HCT116 (cell line): ENCODE measurements at regions not wholly inside any gene's neighbourhood (a gene's known extent, or its start where the extent isn't known, plus 50 kb on each side); places are given as distances from the start of the nearest gene placed in this dataset.

Experiments used
- ATAC-seq: fragments of 200-7000 bp; cut with Tn5 transposase; 2 replicates; pipeline ENCODE4 v1.9.1; 2020; ENCODE audit warnings: mild to moderate bottlenecking, moderate library complexity
- BruUV-seq: library from RNA; stranded (reverse); fragments of 400-500 nt; replicated peaks from 2 replicates; lab custom pipeline; 2021; lab: Mats Ljungman, UMichigan
- CTCF ChIA-PET: fragments of 300-600 bp; sonication (Branson Sonifier 250); formaldehyde crosslinking; loops from one replicate; lab custom pipeline; 2021; ENCODE audit warnings: antibody characterized with exemption; lab: Charles Lee
- POLR2A ChIA-PET: fragments of 300-600, 350-600 bp; sonication (Branson Sonifier 250); formaldehyde crosslinking; loops from one replicate; lab custom pipeline; 2021; ENCODE audit warnings: antibody characterized with exemption; lab: Charles Lee
- RAD21 ChIA-PET, 2 experiments: fragments of 300-600 bp; sonication (Branson Sonifier 250); formaldehyde crosslinking; loops; one replicate each; lab custom pipeline; 2023; ENCODE audit warnings: low total read pairs in 2 of 2; ENCODE audit not compliant: uncharacterized antibody in 2 of 2, unreplicated experiment in 2 of 2, low non-redundant PET in 1 of 2; lab: Charles Lee
- DNase-seq: peaks from one replicate; pipeline ENCODE4 v3.0.0-alpha.2; 2010; ENCODE audit warnings: low read depth, low spot score
- H2AFZ ChIP-seq: fragments of 200-600 bp; shearing (Covaris generic), sonication (generic); 2 replicates; pipeline ENCODE4 v1.6.1; 2017; ENCODE audit warnings: low read depth, mixed run types, mixed read lengths, antibody characterized with exemption, low read length; ENCODE audit not compliant: poor library complexity, severe bottlenecking
- H3K27ac ChIP-seq: 2 replicates; pipeline ENCODE4 v1.5.1; 2012; ENCODE audit warnings: low read depth, low read length
- H3K27me3 ChIP-seq: fragments of 200-600 bp; sonication (generic); 2 replicates; pipeline ENCODE4 v1.6.1; 2016; ENCODE audit warnings: mixed run types, low read length, mixed read lengths; ENCODE audit not compliant: insufficient read depth
- H3K36me3 ChIP-seq, 2 experiments: fragments of 200-500 bp in 1 of 2; fragments of 200-600 bp in 1 of 2; sonication (Bioruptor generic) in 1 of 2; sonication (generic) in 1 of 2; 2 replicates each; pipeline versions ENCODE4 v1.5.1 to v1.6.1; 2014 to 2016; ENCODE audit warnings: low read length in 2 of 2, inconsistent platforms in 1 of 2, mixed read lengths in 1 of 2, mixed run types in 1 of 2; ENCODE audit not compliant: insufficient read depth in 2 of 2, control insufficient read depth in 1 of 2
- H3K4me1 ChIP-seq, 2 experiments: fragments of 200-600 bp in 1 of 2; sonication (generic) in 1 of 2; 2 replicates each; pipeline versions ENCODE4 v1.5.1 to v1.6.1; 2012 to 2017; ENCODE audit warnings: low read length in 2 of 2, inconsistent platforms in 1 of 2, mild to moderate bottlenecking in 1 of 2, mixed read lengths in 1 of 2, mixed run types in 1 of 2, moderate library complexity in 1 of 2; ENCODE audit not compliant: insufficient read depth in 2 of 2, control insufficient read depth in 1 of 2
- H3K4me2 ChIP-seq: fragments of 200-600 bp; sonication (generic); 2 replicates; pipeline ENCODE4 v1.6.1; 2017; ENCODE audit warnings: mixed run types, low read length, mixed read lengths
- H3K4me3 ChIP-seq, 2 experiments: fragments of 200-600 bp in 1 of 2; sonication (generic) in 1 of 2; replicated peaks in 1 of 2; 2 replicates each; pipeline ENCODE4 v1.5.1; 2011 to 2016; ENCODE audit warnings: low read length in 2 of 2, control low read depth in 1 of 2, low read depth in 1 of 2, mild to moderate bottlenecking in 1 of 2, mixed read lengths in 1 of 2, mixed run types in 1 of 2
- H3K79me2 ChIP-seq: fragments of 200-600 bp; sonication (generic); 2 replicates; pipeline ENCODE4 v1.6.1; 2017; ENCODE audit warnings: mild to moderate bottlenecking, mixed run types, low read length, moderate library complexity, mixed read lengths; ENCODE audit not compliant: insufficient read depth
- H3K9ac ChIP-seq: fragments of 200-600 bp; sonication (generic); 2 replicates; pipeline ENCODE4 v1.6.1; 2016; ENCODE audit warnings: low read length, mixed read lengths
- H3K9me2 ChIP-seq: fragments of 200-600 bp; sonication (generic), shearing (Covaris generic); 2 replicates; pipeline ENCODE4 v1.6.1; 2017; ENCODE audit warnings: mixed run types, mild to moderate bottlenecking, moderate library complexity; ENCODE audit not compliant: insufficient read depth
- H3K9me3 ChIP-seq, 2 experiments: fragments of 200-500 bp in 1 of 2; fragments of 200-600 bp in 1 of 2; sonication (Bioruptor generic) in 1 of 2; sonication (generic) in 1 of 2; 2 replicates each; pipeline ENCODE4 v1.6.1; 2014 to 2017; ENCODE audit warnings: low read length in 2 of 2, mixed read lengths in 2 of 2, inconsistent platforms in 1 of 2, low read depth in 1 of 2, mild to moderate bottlenecking in 1 of 2, mixed run types in 1 of 2, moderate library complexity in 1 of 2; ENCODE audit not compliant: control insufficient read depth in 1 of 2, insufficient read depth in 1 of 2
- H4K20me1 ChIP-seq: fragments of 200-600 bp; sonication (generic), shearing (Covaris generic); 2 replicates; pipeline ENCODE4 v1.6.1; 2017; ENCODE audit warnings: mixed run types, mild to moderate bottlenecking, moderate library complexity; ENCODE audit not compliant: insufficient read depth
- ATF3 ChIP-seq: IDR thresholded peaks from 2 replicates; pipeline ENCODE4 v1.6.1; 2012
- CEBPB ChIP-seq: IDR thresholded peaks from 2 replicates; pipeline ENCODE4 v1.6.1; 2012; ENCODE audit warnings: low read depth
- CTCF ChIP-seq, 3 experiments: fragments of 200-600 bp in 1 of 3; sonication (generic) in 1 of 3; IDR thresholded peaks in 2 of 3; conservative IDR thresholded peaks in 1 of 3; 2 replicates each; pipeline ENCODE4 v1.5.1; 2012 to 2017; ENCODE audit warnings: low read depth in 2 of 3, low read length in 2 of 3, antibody characterized with exemption in 1 of 3, borderline replicate concordance in 1 of 3, control low read depth in 1 of 3, mild to moderate bottlenecking in 1 of 3, mixed read lengths in 1 of 3, mixed run types in 1 of 3, moderate library complexity in 1 of 3; ENCODE audit not compliant: insufficient read depth in 1 of 3
- EGR1 ChIP-seq: IDR thresholded peaks from 2 replicates; pipeline ENCODE4 v1.6.1; 2012; ENCODE audit warnings: low read depth
- ELF1 ChIP-seq: IDR thresholded peaks from 2 replicates; pipeline ENCODE4 v1.6.1; 2012; ENCODE audit warnings: low read depth, borderline replicate concordance
- EZH2 ChIP-seq: fragments of 200-600 bp; sonication (generic); IDR thresholded peaks from 2 replicates; pipeline ENCODE4 v1.6.1; 2017; ENCODE audit warnings: antibody characterized with exemption, mixed run types
- EZH2phosphoT487 ChIP-seq: fragments of 200-600 bp; IDR thresholded peaks from 2 replicates; pipeline ENCODE4 v1.6.1; 2018; ENCODE audit warnings: antibody characterized with exemption, borderline replicate concordance
- JUND ChIP-seq: IDR thresholded peaks from 2 replicates; pipeline ENCODE4 v1.6.1; 2012
- MAX ChIP-seq: IDR thresholded peaks from 2 replicates; pipeline ENCODE4 v1.6.1; 2012
- POLR2A ChIP-seq: IDR thresholded peaks from 2 replicates; pipeline ENCODE4 v1.7.0; 2011; ENCODE audit warnings: borderline replicate concordance; ENCODE audit not compliant: insufficient read depth, insufficient read length; ENCODE audit errors: extremely low read depth
- POLR2AphosphoS5 ChIP-seq: IDR thresholded peaks from 2 replicates; pipeline ENCODE4 v1.6.1; 2011; ENCODE audit warnings: mild to moderate bottlenecking, low read depth, low read length, moderate library complexity
- RAD21 ChIP-seq: IDR thresholded peaks from 2 replicates; pipeline ENCODE4 v1.6.1; 2012; ENCODE audit warnings: low read depth, mild to moderate bottlenecking
- REST ChIP-seq: IDR thresholded peaks from 2 replicates; pipeline ENCODE4 v1.6.1; 2012; ENCODE audit warnings: low read depth
- SIN3A ChIP-seq: IDR thresholded peaks from 2 replicates; pipeline ENCODE4 v1.6.1; 2012; ENCODE audit warnings: low read depth
- SP1 ChIP-seq: IDR thresholded peaks from 2 replicates; pipeline ENCODE4 v1.6.1; 2012; ENCODE audit warnings: low read depth
- SRF ChIP-seq: IDR thresholded peaks from 2 replicates; pipeline ENCODE4 v1.6.1; 2012; ENCODE audit warnings: low read depth
- TCF7L2 ChIP-seq: IDR thresholded peaks from 2 replicates; pipeline ENCODE4 v1.7.0; 2011; ENCODE audit warnings: borderline replicate concordance, inconsistent platforms; ENCODE audit not compliant: insufficient read depth, insufficient read length; ENCODE audit errors: extremely low read depth
- YY1 ChIP-seq: IDR thresholded peaks from 2 replicates; pipeline ENCODE4 v1.6.1; 2011; ENCODE audit warnings: low read length, low read depth, moderate library complexity, mild to moderate bottlenecking; ENCODE audit not compliant: insufficient replicate concordance; ENCODE audit errors: extremely low read depth
- ZFX ChIP-seq: fragments of 450-650 bp; IDR thresholded peaks from 2 replicates; pipeline ENCODE4 v1.6.1; 2017
- ZNF274 ChIP-seq: fragments of 200-500 bp; sonication (Bioruptor generic); IDR thresholded peaks from 2 replicates; pipeline ENCODE4 v1.6.1; 2014; ENCODE audit warnings: mild to moderate bottlenecking, low read depth, low read length, inconsistent platforms
- intact Hi-C: fragments of 100-400 bp; cut with micrococcal nuclease; formaldehyde crosslinking; loops from 2 replicates; pipeline ENCODE4 v1.10.0; 2022

- RAD21 ChIA-PET = no interaction called here
- POLR2A ChIA-PET = no interaction called here
- Histone ChIP-seq H3K27me3 (no peaks in the 10 kb centered on the region), H3K4me3 (no peak overlapping the region)
- no TSS peak for BruUV-seq
- TF ChIP-seq ZNF274 = no peak
- TF ChIP-seq POLR2A = no peak
- no peak for TF ChIP-seq EGR1
- no peak for TF ChIP-seq SP1
- TF ChIP-seq CEBPB = no peak
- TF ChIP-seq MAX = no peak
- TF ChIP-seq EZH2phosphoT487 = no peak
- TF ChIP-seq TCF7L2 = no peak
- TF ChIP-seq YY1 = no peak
- TF ChIP-seq ATF3 = no peak
- TF ChIP-seq ELF1 = no peak
- TF ChIP-seq SIN3A = no peak
- no peak for TF ChIP-seq POLR2AphosphoS5
- no peak for TF ChIP-seq ZFX
- no peak for TF ChIP-seq REST
- TF ChIP-seq CTCF (IDR thresholded peaks at IDR 0.05 in 2 of 3, conservative IDR thresholded peaks at IDR 0.05 in 1 of 3; ENCODE audit: borderline replicate concordance in 1 of 3, insufficient read depth in 1 of 3, low read depth in 2 of 3, low read length in 2 of 3) = no peak
- TF ChIP-seq EZH2 = no peak
- no peak for TF ChIP-seq JUND
- no peak for TF ChIP-seq RAD21
- TF ChIP-seq SRF = no peak
- TF ChIP-seq, all 23 proteins: peak for 0
- intact Hi-C loops = no loop called here
- Histone ChIP-seq H3K9me2 (no peaks in the 10 kb centered on the region), H3K79me2 (no peaks in the 10 kb centered on the region), H3K4me2 (no peak overlapping the region), H2AFZ (no peak overlapping the region), H3K9me3 (peaks cover 0 to 9% of the 10 kb centered on the region in 2 experiments; a peak in 1 of 4 replicates), H3K27ac (no peak overlapping the region), H3K9ac (no peak overlapping the region), H3K4me1 (no peaks in the 10 kb centered on the region), H4K20me1 (no peaks in the 10 kb centered on the region), H3K36me3 (no peaks in the 10 kb centered on the region; a peak in 1 of 4 replicates)
- DNase-seq = no peak
- CTCF ChIA-PET = no interaction called here
- ATAC-seq = no peak
Measured at GRCh38 chr1:238639861-238640260, 746.5 kb upstream of the CHRM3 start.
